ENCODE measurements at regions not wholly inside any gene's neighbourhood (a gene's known extent, or its start where the extent isn't known, plus 50 kb on each side); places are given as distances from the start of the nearest gene placed in this dataset.
"Not testable (repeated sequence)": the region's sequence is repeated elsewhere in the genome, so short reads cannot be mapped to it uniquely, and the experiment has no call there.

DNA sequence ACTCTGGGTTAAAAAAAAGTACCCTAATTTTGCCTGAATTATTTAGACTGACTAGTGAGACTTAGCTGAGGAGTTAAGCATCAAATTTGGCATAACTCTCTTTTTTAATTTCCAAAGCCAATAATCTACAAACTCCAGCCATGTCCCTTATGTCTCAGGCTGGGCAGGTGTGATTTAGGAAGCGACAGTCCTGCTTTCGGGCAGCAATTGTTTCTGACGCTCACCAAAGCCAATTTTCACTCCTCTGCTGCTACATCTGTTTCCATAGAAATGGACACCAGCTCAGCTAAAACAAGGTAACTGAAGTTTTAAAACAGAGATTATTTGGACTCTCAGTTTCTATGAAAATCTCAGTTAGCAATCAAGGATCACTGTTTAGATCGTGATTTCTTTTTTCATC, 338.7 kb downstream of the ABCC12 start:
- TF ChIP-seq, protein P1, sequence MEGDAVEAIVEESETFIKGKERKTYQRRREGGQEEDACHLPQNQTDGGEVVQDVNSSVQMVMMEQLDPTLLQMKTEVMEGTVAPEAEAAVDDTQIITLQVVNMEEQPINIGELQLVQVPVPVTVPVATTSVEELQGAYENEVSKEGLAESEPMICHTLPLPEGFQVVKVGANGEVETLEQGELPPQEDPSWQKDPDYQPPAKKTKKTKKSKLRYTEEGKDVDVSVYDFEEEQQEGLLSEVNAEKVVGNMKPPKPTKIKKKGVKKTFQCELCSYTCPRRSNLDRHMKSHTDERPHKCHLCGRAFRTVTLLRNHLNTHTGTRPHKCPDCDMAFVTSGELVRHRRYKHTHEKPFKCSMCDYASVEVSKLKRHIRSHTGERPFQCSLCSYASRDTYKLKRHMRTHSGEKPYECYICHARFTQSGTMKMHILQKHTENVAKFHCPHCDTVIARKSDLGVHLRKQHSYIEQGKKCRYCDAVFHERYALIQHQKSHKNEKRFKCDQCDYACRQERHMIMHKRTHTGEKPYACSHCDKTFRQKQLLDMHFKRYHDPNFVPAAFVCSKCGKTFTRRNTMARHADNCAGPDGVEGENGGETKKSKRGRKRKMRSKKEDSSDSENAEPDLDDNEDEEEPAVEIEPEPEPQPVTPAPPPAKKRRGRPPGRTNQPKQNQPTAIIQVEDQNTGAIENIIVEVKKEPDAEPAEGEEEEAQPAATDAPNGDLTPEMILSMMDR (conservative IDR thresholded peaks at IDR 0.05): no peak
- Histone ChIP-seq H3K27ac (ENCODE audit: low read depth, low read length) (no peak overlapping the region), H3K9ac (ENCODE audit: extremely low read depth, low read length, poor library complexity, severe bottlenecking) (no peak overlapping the region), H3K36me3 (ENCODE audit: control insufficient read depth, insufficient read depth, low read length) (no peaks in the 10 kb centered on the region), H3K4me1 (ENCODE audit: control insufficient read depth, insufficient read depth, low read length) (no peaks in the 10 kb centered on the region), H3K27me3 (ENCODE audit: control insufficient read depth, insufficient read depth, low read length, poor library complexity, severe bottlenecking) (no peaks in the 10 kb centered on the region), H3K9me3 (ENCODE audit: control insufficient read depth, low read length) (peaks cover 24% of the 10 kb centered on the region), H3K4me3 (ENCODE audit: low read length) (no peak overlapping the region)
- Mint-ChIP-seq H3K27ac (no peak overlapping the region), H3K9me3 (peaks cover 39% of the 10 kb centered on the region), H3K36me3 (ENCODE audit: low read depth) (peaks cover 8% of the 10 kb centered on the region), H3K4me3 (no peak overlapping the region), H3K4me1 (no peaks in the 10 kb centered on the region), H3K27me3 (ENCODE audit: insufficient read depth) (no peaks in the 10 kb centered on the region)
- WGBS, 2 experiments (ENCODE audit: insufficient coverage in 1 of 2, insufficient read length in 1 of 2): 95 to 99% methylated on average over 4 of the region's 4 CpGs
- no peak for DNase-seq

DNA sequence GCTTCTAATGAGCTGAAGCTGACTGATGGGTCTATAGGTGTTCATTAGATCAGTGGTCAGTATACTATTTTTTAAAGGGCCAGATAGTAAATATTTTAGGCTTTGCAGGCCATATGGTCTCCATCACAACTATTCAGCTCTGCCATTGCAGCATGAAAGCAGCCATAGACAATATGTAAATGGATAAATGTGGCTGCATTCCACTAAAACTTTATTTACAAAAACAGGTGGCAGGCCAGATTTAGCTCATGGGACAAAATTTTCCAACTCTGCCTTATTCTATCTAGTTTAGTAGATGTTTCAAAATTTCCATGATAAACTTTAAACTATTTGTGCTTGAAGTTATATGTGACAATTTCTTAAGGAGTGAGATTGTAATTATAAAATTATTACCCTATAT, 339.3 kb downstream of the ABCC12 start:
- peaks cover 44% of the 10 kb centered on the region for H3K9me3 Mint-ChIP-seq

DNA sequence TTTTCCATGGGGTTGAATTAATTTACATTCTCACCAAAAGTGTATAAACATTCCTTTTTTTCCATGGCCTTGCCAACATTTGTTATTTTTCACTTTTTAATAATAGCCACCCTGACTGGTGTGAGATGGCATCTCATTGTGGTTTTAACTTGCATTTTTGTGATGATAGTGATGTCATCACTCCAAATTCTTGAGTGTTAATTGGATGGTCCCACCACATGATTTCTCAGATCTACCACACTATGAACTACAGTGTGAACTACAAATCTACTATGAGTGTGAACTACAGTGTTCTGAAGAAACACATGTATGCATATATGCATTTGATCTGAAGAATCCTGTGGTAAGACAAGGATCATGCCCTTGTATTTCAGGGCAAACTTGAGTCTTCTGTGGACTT, 340.1 kb downstream of the ABCC12 start:
- DNase-seq: no peak
- Histone ChIP-seq H3K4me1 (ENCODE audit: control insufficient read depth, insufficient read depth, low read length) (no peaks in the 10 kb centered on the region), H3K9me3 (ENCODE audit: control insufficient read depth, low read length) (peaks cover 24% of the 10 kb centered on the region), H3K27ac (ENCODE audit: low read depth, low read length) (no peak overlapping the region), H3K9ac (ENCODE audit: extremely low read depth, low read length, poor library complexity, severe bottlenecking) (no peak overlapping the region), H3K4me3 (ENCODE audit: low read length) (no peak overlapping the region), H3K36me3 (ENCODE audit: control insufficient read depth, insufficient read depth, low read length) (no peaks in the 10 kb centered on the region), H3K27me3 (ENCODE audit: control insufficient read depth, insufficient read depth, low read length, poor library complexity, severe bottlenecking) (no peaks in the 10 kb centered on the region)
- TF ChIP-seq, protein P1 (conservative IDR thresholded peaks at IDR 0.05): no peak
- no peak overlapping the region for H3K4me3 Mint-ChIP-seq
- H3K9me3 Mint-ChIP-seq: peaks cover 49% of the 10 kb centered on the region
- no peaks in the 10 kb centered on the region for H3K4me1 Mint-ChIP-seq
- H3K27me3 Mint-ChIP-seq (ENCODE audit: insufficient read depth): no peaks in the 10 kb centered on the region
- H3K27ac Mint-ChIP-seq: no peak overlapping the region
- H3K36me3 Mint-ChIP-seq (ENCODE audit: low read depth): peaks cover 8% of the 10 kb centered on the region

More for the DNA sequence above, 339.3 kb downstream of the ABCC12 start:
- no peak for DNase-seq
- Histone ChIP-seq H3K36me3 (ENCODE audit: control insufficient read depth, insufficient read depth, low read length) (no peaks in the 10 kb centered on the region), H3K27me3 (ENCODE audit: control insufficient read depth, insufficient read depth, low read length, poor library complexity, severe bottlenecking) (no peaks in the 10 kb centered on the region), H3K4me1 (ENCODE audit: control insufficient read depth, insufficient read depth, low read length) (no peaks in the 10 kb centered on the region), H3K9me3 (ENCODE audit: control insufficient read depth, low read length) (peaks cover 24% of the 10 kb centered on the region), H3K27ac (ENCODE audit: low read depth, low read length) (no peak overlapping the region), H3K4me3 (ENCODE audit: low read length) (no peak overlapping the region), H3K9ac (ENCODE audit: extremely low read depth, low read length, poor library complexity, severe bottlenecking) (no peak overlapping the region)
- TF ChIP-seq, protein P1 (conservative IDR thresholded peaks at IDR 0.05): no peak
- H3K27me3 Mint-ChIP-seq (ENCODE audit: insufficient read depth): no peaks in the 10 kb centered on the region
- no peaks in the 10 kb centered on the region for H3K4me1 Mint-ChIP-seq
- H3K36me3 Mint-ChIP-seq (ENCODE audit: low read depth): peaks cover 8% of the 10 kb centered on the region
- no peak overlapping the region for H3K4me3 Mint-ChIP-seq
- H3K27ac Mint-ChIP-seq: no peak overlapping the region

DNA sequence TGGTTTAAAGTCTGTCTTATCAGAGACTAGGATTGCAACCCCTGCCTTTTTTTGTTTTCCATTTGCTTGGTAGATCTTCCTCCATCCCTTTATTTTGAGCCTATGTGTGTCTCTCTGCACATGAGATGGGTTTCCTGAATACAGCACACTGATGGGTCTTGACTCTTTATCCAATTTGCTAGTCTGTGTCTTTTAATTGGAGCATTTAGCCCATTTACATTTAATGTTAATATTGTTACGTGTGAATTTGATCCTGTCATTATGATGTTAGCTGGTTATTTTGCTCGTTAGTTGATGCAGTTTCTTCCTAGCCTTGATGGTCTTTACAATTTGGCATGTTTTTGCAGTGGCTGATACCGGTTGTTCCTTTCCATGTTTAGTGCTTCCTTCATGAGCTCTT, 344.0 kb downstream of the ABCC12 start:
- H3K36me3 ChIP-seq (ENCODE audit: control insufficient read depth, insufficient read depth, low read length); H3K4me3 ChIP-seq (ENCODE audit: low read length); DNase-seq; H3K4me3 Mint-ChIP-seq; H3K9ac ChIP-seq (ENCODE audit: extremely low read depth, low read length, poor library complexity, severe bottlenecking); H3K4me1 Mint-ChIP-seq; H3K4me1 ChIP-seq (ENCODE audit: control insufficient read depth, insufficient read depth, low read length); H3K27me3 ChIP-seq (ENCODE audit: control insufficient read depth, insufficient read depth, low read length, poor library complexity, severe bottlenecking); H3K27ac Mint-ChIP-seq; H3K36me3 Mint-ChIP-seq (ENCODE audit: low read depth); H3K27me3 Mint-ChIP-seq (ENCODE audit: insufficient read depth); H3K27ac ChIP-seq (ENCODE audit: low read depth, low read length): not testable (repeated sequence)
- peaks cover 21% of the 10 kb centered on the region for H3K9me3 ChIP-seq (ENCODE audit: control insufficient read depth, low read length)
- 93% methylated on average over 1 of the region's 3 CpGs; no CpG with 5 or more reads in 1 of the 2 experiments for WGBS, 2 experiments (ENCODE audit: insufficient coverage in 1 of 2, insufficient read length in 1 of 2)
- peaks cover 66% of the 10 kb centered on the region for H3K9me3 Mint-ChIP-seq

Data from endodermal cell (in vitro differentiated cells).